HG03558 (cell line): ENCODE measurements at regions not wholly inside any gene's neighbourhood (a gene's known extent, or its start where the extent isn't known, plus 50 kb on each side); places are given as distances from the start of the nearest gene placed in this dataset.
"Not testable (repeated sequence)": the region's sequence is repeated elsewhere in the genome, so short reads cannot be mapped to it uniquely, and the experiment has no call there.

Source experiments
- ATAC-seq: cut with Tn5 transposase; IDR thresholded peaks from one replicate; pipeline ENCODE4 v1.9.1; 2021; ENCODE audit warnings: moderate number of reproducible peaks; ENCODE audit not compliant: unreplicated experiment; ENCODE audit errors: extremely low read depth

GRCh38 chr2:52312486-52312885, 1280.6 kb upstream of the NRXN1 start:
- no peak for ATAC-seq

GRCh38 chr2:52311862-52312261, 1279.9 kb upstream of the NRXN1 start:
- ATAC-seq, result no peak

- no peak for ATAC-seq
Observed at GRCh38 chr2:52308156-52308555, 1276.2 kb upstream of the NRXN1 start.

GRCh38 chr2:52294628-52295027, 1262.7 kb upstream of the NRXN1 start:
- ATAC-seq, result no peak

- ATAC-seq, result no peak
Observed at GRCh38 chr2:52292801-52293200, 1260.9 kb upstream of the NRXN1 start.

GRCh38 chr2:52289741-52290140, 1257.8 kb upstream of the NRXN1 start:
- ATAC-seq, result no peak

GRCh38 chr2:52288596-52288995, 1256.7 kb upstream of the NRXN1 start:
- ATAC-seq, result no peak

- no peak for ATAC-seq
Observed at GRCh38 chr2:52269696-52270485, 1238.0 kb upstream of the NRXN1 start.

GRCh38 chr2:52264911-52265310, 1233.0 kb upstream of the NRXN1 start:
- no peak for ATAC-seq

- ATAC-seq, result no peak
Observed at GRCh38 chr2:52264488-52264887, 1232.6 kb upstream of the NRXN1 start.

GRCh38 chr2:52260904-52261303, 1229.0 kb upstream of the NRXN1 start:
- ATAC-seq, result no peak

GRCh38 chr2:52258967-52259366, 1227.0 kb upstream of the NRXN1 start:
- ATAC-seq, result not testable (repeated sequence)

- ATAC-seq, result no peak
Observed at GRCh38 chr2:52258038-52258437, 1226.1 kb upstream of the NRXN1 start.

GRCh38 chr2:52253416-52253980, 1221.6 kb upstream of the NRXN1 start:
- no peak for ATAC-seq

GRCh38 chr2:52238782-52239181, 1206.8 kb upstream of the NRXN1 start:
- no peak for ATAC-seq

- ATAC-seq, result no peak
Observed at GRCh38 chr2:52222128-52222527, 1190.2 kb upstream of the NRXN1 start.

- ATAC-seq, result no peak
Observed at GRCh38 chr2:52220393-52220792, 1188.5 kb upstream of the NRXN1 start.

- ATAC-seq, result no peak
Observed at GRCh38 chr2:52210611-52211010, 1178.7 kb upstream of the NRXN1 start.

- ATAC-seq, result no peak
Observed at GRCh38 chr2:52210161-52210560, 1178.2 kb upstream of the NRXN1 start.

- no peak for ATAC-seq
Observed at GRCh38 chr2:52194342-52194741, 1162.4 kb upstream of the NRXN1 start.

GRCh38 chr2:52193804-52194203, 1161.9 kb upstream of the NRXN1 start:
- ATAC-seq, result no peak

GRCh38 chr2:52192656-52193055, 1160.7 kb upstream of the NRXN1 start:
- no peak for ATAC-seq
